Astrocyte (in vitro differentiated cells and primary cell): ENCODE measurements at regions not wholly inside any gene's neighbourhood (a gene's known extent, or its start where the extent isn't known, plus 50 kb on each side); places are given as distances from the start of the nearest gene placed in this dataset.

ENCODE experiments used
- EZH2 ChIP-seq: IDR thresholded peaks from 2 replicates; pipeline ENCODE4 v1.6.1; 2012; ENCODE audit warnings: mild to moderate bottlenecking, low read length, inconsistent platforms; ENCODE audit not compliant: insufficient read depth
- TF ChIP-seq, protein P1 (sequence below): IDR thresholded peaks from 2 replicates; pipeline ENCODE4 v1.5.1; 2011; ENCODE audit warnings: low read depth, mild to moderate bottlenecking, inconsistent platforms, low read length, moderate library complexity; ENCODE audit not compliant: insufficient read depth

DNA sequence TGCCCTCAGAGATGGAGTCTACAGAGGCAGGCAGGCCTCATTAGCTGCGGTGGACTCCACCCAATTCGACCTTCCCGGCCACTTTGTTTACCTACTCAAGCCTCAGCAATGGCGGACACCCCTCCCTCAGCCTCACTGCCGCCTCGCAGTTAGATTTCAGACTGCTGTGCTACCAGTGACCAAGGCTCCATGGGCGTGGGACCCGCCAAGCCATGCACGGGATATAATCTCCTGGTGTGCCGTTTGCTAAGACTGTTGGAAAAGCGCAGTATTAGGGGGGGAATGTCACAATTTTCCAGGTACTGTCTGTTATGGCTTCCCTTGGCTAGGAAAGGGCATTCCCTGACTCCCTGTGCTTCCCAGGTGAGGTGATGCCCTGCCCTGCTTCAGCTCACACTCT lies 252.3 kb downstream of the ARL4A start:
- no peak for TF ChIP-seq EZH2
- TF ChIP-seq, protein P1, sequence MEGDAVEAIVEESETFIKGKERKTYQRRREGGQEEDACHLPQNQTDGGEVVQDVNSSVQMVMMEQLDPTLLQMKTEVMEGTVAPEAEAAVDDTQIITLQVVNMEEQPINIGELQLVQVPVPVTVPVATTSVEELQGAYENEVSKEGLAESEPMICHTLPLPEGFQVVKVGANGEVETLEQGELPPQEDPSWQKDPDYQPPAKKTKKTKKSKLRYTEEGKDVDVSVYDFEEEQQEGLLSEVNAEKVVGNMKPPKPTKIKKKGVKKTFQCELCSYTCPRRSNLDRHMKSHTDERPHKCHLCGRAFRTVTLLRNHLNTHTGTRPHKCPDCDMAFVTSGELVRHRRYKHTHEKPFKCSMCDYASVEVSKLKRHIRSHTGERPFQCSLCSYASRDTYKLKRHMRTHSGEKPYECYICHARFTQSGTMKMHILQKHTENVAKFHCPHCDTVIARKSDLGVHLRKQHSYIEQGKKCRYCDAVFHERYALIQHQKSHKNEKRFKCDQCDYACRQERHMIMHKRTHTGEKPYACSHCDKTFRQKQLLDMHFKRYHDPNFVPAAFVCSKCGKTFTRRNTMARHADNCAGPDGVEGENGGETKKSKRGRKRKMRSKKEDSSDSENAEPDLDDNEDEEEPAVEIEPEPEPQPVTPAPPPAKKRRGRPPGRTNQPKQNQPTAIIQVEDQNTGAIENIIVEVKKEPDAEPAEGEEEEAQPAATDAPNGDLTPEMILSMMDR: no peak
